B cell (primary cell): ENCODE measurements at regions not wholly inside any gene's neighbourhood (a gene's known extent, or its start where the extent isn't known, plus 50 kb on each side); places are given as distances from the start of the nearest gene placed in this dataset.

Source experiments
- ATAC-seq: fragments of 200-7000 bp; cut with Tn5 transposase; one replicate; pipeline ENCODE4 v1.10.0; 2021; ENCODE audit warnings: low read depth, mild to moderate bottlenecking, moderate number of reproducible peaks, moderate library complexity
- CTCF ChIA-PET: fragments of 350-600 bp; sonication (Branson Sonifier 250); formaldehyde crosslinking; loops from one replicate; lab custom pipeline; 2021; ENCODE audit warnings: antibody characterized with exemption, inconsistent platforms; lab: Charles Lee
- POLR2A ChIA-PET: fragments of 350-600 bp; sonication (Branson Sonifier 250); formaldehyde crosslinking; loops from one replicate; lab custom pipeline; 2021; ENCODE audit warnings: antibody characterized with exemption; lab: Charles Lee
- DNase-seq: peaks from one replicate; pipeline ENCODE4 v3.0.0; 2013
- H2AFZ ChIP-seq: 2 replicates; pipeline ENCODE4 v1.6.1; 2012; ENCODE audit warnings: mild to moderate bottlenecking, low read depth, low read length; ENCODE audit not compliant: insufficient read depth, poor library complexity, severe bottlenecking
- H3K27ac ChIP-seq, 2 donors: 1 replicate in 1 of 2; 2 replicates in 1 of 2; pipeline ENCODE4 v1.5.1; 2012 to 2013; ENCODE audit warnings: low read length in 2 of 2, mild to moderate bottlenecking in 2 of 2, moderate library complexity in 1 of 2
- H3K27me3 ChIP-seq, 4 experiments: fragments of 200-600 bp in 1 of 4; sonication (generic) in 1 of 4; replicated peaks in 1 of 4; 1 replicate in 2 of 4; 2 replicates in 2 of 4; pipeline versions ENCODE4 v1.6.1 to v1.7.0; 2013 to 2016; ENCODE audit warnings: low read length in 3 of 4, mild to moderate bottlenecking in 2 of 4, mixed read lengths in 1 of 4, moderate library complexity in 1 of 4; ENCODE audit not compliant: insufficient read depth in 4 of 4, control insufficient read depth in 3 of 4; ENCODE audit errors: control extremely low read depth in 1 of 4
- H3K36me3 ChIP-seq, 2 experiments: replicated peaks in 1 of 2; 1 replicate in 1 of 2; 2 replicates in 1 of 2; pipeline versions ENCODE4 v1.6.1 to v1.7.1; 2013; ENCODE audit warnings: low read length in 1 of 2; ENCODE audit not compliant: insufficient read depth in 2 of 2, control insufficient read depth in 1 of 2; ENCODE audit errors: control extremely low read depth in 1 of 2, extremely low read depth in 1 of 2
- H3K4me1 ChIP-seq, 2 donors: fragments of 200-600 bp in 1 of 2; sonication (generic) in 1 of 2; 1 replicate in 1 of 2; 2 replicates in 1 of 2; pipeline versions ENCODE4 v1.5.1 to v1.6.1; 2013 to 2017; ENCODE audit warnings: low read length in 2 of 2; ENCODE audit not compliant: control insufficient read depth in 2 of 2, insufficient read depth in 2 of 2
- H3K4me2 ChIP-seq: replicated peaks from 2 replicates; pipeline ENCODE3; 2012; ENCODE audit warnings: mild to moderate bottlenecking, low read depth, low read length; ENCODE audit not compliant: poor library complexity, severe bottlenecking
- H3K4me3 ChIP-seq, 5 experiments: fragments of 200-600 bp in 1 of 5; sonication (generic) in 1 of 5; 1 replicate in 3 of 5; 2 replicates in 2 of 5; pipeline versions ENCODE4 v1.5.1 to v1.7.0; 2011 to 2016; ENCODE audit warnings: low read length in 4 of 5, mild to moderate bottlenecking in 4 of 5, low read depth in 2 of 5, control low read depth in 1 of 5, moderate library complexity in 1 of 5; ENCODE audit not compliant: insufficient read depth in 1 of 5; ENCODE audit errors: control extremely low read depth in 1 of 5, extremely low read depth in 1 of 5
- H3K79me2 ChIP-seq: fragments of 200-600 bp; sonication (generic); one replicate; pipeline ENCODE4 v1.6.0; 2016; ENCODE audit warnings: low read length; ENCODE audit not compliant: control insufficient read depth, insufficient read depth
- H3K9ac ChIP-seq: fragments of 200-600 bp; sonication (generic); 2 replicates; pipeline ENCODE4 v1.6.1; 2017; ENCODE audit warnings: mild to moderate bottlenecking, low read length, moderate library complexity
- H3K9me3 ChIP-seq, 3 donors: one replicate each; pipeline versions ENCODE4 v1.6.1 to v1.7.1; 2013; ENCODE audit warnings: low read length in 2 of 3; ENCODE audit not compliant: control insufficient read depth in 2 of 3, insufficient read depth in 1 of 3; ENCODE audit errors: control extremely low read depth in 1 of 3
- H4K20me1 ChIP-seq: 2 replicates; pipeline ENCODE4 v1.6.0; 2012; ENCODE audit warnings: mild to moderate bottlenecking, low read length; ENCODE audit not compliant: insufficient read depth, control insufficient read depth, poor library complexity, severe bottlenecking
- H3K27ac Mint-ChIP-seq: one replicate; pipeline ENCODE4 v1.8.0; 2021; ENCODE audit warnings: mixed read lengths
- H3K27me3 Mint-ChIP-seq: one replicate; pipeline ENCODE4 v1.8.0; 2021; ENCODE audit warnings: mixed read lengths
- H3K4me1 Mint-ChIP-seq: one replicate; pipeline ENCODE4 v1.8.0; 2021; ENCODE audit warnings: mixed read lengths
- H3K4me3 Mint-ChIP-seq: one replicate; pipeline ENCODE4 v1.8.0; 2021; ENCODE audit warnings: mixed read lengths
- H3K9me3 Mint-ChIP-seq: one replicate; pipeline ENCODE4 v1.8.0; 2022; ENCODE audit warnings: mixed read lengths; ENCODE audit not compliant: insufficient read depth
- EZH2 ChIP-seq: IDR thresholded peaks from 2 replicates; pipeline ENCODE4 v1.6.1; 2012; ENCODE audit warnings: borderline replicate concordance, low read depth, mild to moderate bottlenecking, moderate library complexity, low read length; ENCODE audit not compliant: insufficient read depth, poor library complexity, severe bottlenecking
- WGBS: methylation state at CpG from one replicate; pipeline ENCODE4 v1.1.5; 2013; ENCODE audit warnings: missing lambda C conversion rate; ENCODE audit not compliant: insufficient coverage; 5-methylcytosine and 5-hydroxymethylcytosine counted together
- intact Hi-C: fragments of 100-400 bp; cut with micrococcal nuclease; formaldehyde crosslinking; loops from one replicate; pipeline ENCODE4 v1.10.0; 2022
- TF ChIP-seq, protein P1 (sequence below): fragments of 200-600 bp; IDR thresholded peaks from one replicate; pipeline ENCODE4 v1.8.0; 2022; ENCODE audit warnings: antibody characterized with exemption, mild to moderate bottlenecking

GRCh38 chr5:155773680-155774079 lies 553.3 kb upstream of the SGCD start:
- no peak for DNase-seq
- H4K20me1 ChIP-seq, result no peaks in the 10 kb centered on the region
- Mint-ChIP-seq H3K27me3 (no peaks in the 10 kb centered on the region), H3K4me3 (no peak overlapping the region), H3K9me3 (peaks cover 2% of the 10 kb centered on the region), H3K27ac (no peak overlapping the region), H3K4me1 (no peaks in the 10 kb centered on the region)
- CTCF ChIA-PET, result no interaction called here
- H3K27me3 ChIP-seq, result no peaks in the 10 kb centered on the region
- intact Hi-C loops, result no loop called here
- H3K36me3 ChIP-seq, result no peaks in the 10 kb centered on the region
- no peak overlapping the region for H3K4me3 ChIP-seq
- H3K27ac ChIP-seq, result no peak overlapping the region
- ATAC-seq, result no peak
- H3K4me2 ChIP-seq, result no peak overlapping the region
- no peak for TF ChIP-seq EZH2
- TF ChIP-seq, protein P1, sequence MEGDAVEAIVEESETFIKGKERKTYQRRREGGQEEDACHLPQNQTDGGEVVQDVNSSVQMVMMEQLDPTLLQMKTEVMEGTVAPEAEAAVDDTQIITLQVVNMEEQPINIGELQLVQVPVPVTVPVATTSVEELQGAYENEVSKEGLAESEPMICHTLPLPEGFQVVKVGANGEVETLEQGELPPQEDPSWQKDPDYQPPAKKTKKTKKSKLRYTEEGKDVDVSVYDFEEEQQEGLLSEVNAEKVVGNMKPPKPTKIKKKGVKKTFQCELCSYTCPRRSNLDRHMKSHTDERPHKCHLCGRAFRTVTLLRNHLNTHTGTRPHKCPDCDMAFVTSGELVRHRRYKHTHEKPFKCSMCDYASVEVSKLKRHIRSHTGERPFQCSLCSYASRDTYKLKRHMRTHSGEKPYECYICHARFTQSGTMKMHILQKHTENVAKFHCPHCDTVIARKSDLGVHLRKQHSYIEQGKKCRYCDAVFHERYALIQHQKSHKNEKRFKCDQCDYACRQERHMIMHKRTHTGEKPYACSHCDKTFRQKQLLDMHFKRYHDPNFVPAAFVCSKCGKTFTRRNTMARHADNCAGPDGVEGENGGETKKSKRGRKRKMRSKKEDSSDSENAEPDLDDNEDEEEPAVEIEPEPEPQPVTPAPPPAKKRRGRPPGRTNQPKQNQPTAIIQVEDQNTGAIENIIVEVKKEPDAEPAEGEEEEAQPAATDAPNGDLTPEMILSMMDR, result no peak
- H3K4me1 ChIP-seq, result no peaks in the 10 kb centered on the region
- WGBS, result no CpG with 5 or more reads among the region's 2 CpGs
- H3K9me3 ChIP-seq, result no peaks in the 10 kb centered on the region
- no peak overlapping the region for H3K9ac ChIP-seq
- H2AFZ ChIP-seq, result no peak overlapping the region
- POLR2A ChIA-PET, result no interaction called here
- H3K79me2 ChIP-seq, result no peaks in the 10 kb centered on the region

- POLR2A ChIA-PET, result no interaction called here
- H3K27ac ChIP-seq, result no peak overlapping the region
- H3K9me3 Mint-ChIP-seq, result peaks cover 2% of the 10 kb centered on the region
- no peaks in the 10 kb centered on the region for H4K20me1 ChIP-seq
- no peaks in the 10 kb centered on the region for H3K79me2 ChIP-seq
- intact Hi-C loops, result no loop called here
- H3K4me1 ChIP-seq, result no peaks in the 10 kb centered on the region
- H3K4me3 Mint-ChIP-seq, result no peak overlapping the region
- no peak overlapping the region for H3K4me3 ChIP-seq
- no peak overlapping the region for H3K27ac Mint-ChIP-seq
- H3K9ac ChIP-seq, result no peak overlapping the region
- CTCF ChIA-PET, result no interaction called here
- H3K4me1 Mint-ChIP-seq, result no peaks in the 10 kb centered on the region
- H3K4me2 ChIP-seq, result no peak overlapping the region
- TF ChIP-seq EZH2, result no peak
- TF ChIP-seq, protein P1, result no peak
- H3K27me3 Mint-ChIP-seq, result no peaks in the 10 kb centered on the region
- H2AFZ ChIP-seq, result no peak overlapping the region
- no peaks in the 10 kb centered on the region for H3K36me3 ChIP-seq
- DNase-seq (no peak), ATAC-seq (no peak)
- 100% methylated on average over 1 of the region's 3 CpGs for WGBS
- no peaks in the 10 kb centered on the region for H3K9me3 ChIP-seq
- no peaks in the 10 kb centered on the region for H3K27me3 ChIP-seq
Measured at GRCh38 chr5:155780260-155780659, 546.7 kb upstream of the SGCD start.
